HG02938 (cell line): ENCODE measurements at regions not wholly inside any gene's neighbourhood (a gene's known extent, or its start where the extent isn't known, plus 50 kb on each side); places are given as distances from the start of the nearest gene placed in this dataset.
"Not testable (repeated sequence)": the region's sequence is repeated elsewhere in the genome, so short reads cannot be mapped to it uniquely, and the experiment has no call there.

ENCODE experiments used
- ATAC-seq: cut with Tn5 transposase; IDR thresholded peaks from one replicate; pipeline ENCODE4 v1.9.1; 2021; ENCODE audit warnings: mild to moderate bottlenecking, moderate library complexity; ENCODE audit not compliant: unreplicated experiment

DNA sequence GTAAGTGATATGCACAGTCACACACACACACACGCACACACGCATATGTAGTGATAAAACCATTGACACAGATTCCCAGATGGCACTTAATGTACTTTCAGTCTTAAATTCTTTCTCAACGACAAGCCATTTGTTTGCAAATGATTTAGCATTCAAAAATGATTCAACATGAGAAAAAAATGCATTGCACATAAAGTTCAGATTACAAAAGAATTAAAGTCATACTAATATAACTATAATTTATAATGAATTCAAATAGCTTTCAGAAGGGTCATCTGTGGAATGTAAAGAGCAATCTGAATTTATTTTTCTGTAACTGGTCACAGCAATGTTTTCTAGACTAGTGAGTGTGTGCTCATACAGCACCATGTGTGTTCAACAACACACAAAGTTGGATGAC is 521.6 kb upstream of the ZNF337 start:
- ATAC-seq: no peak

DNA sequence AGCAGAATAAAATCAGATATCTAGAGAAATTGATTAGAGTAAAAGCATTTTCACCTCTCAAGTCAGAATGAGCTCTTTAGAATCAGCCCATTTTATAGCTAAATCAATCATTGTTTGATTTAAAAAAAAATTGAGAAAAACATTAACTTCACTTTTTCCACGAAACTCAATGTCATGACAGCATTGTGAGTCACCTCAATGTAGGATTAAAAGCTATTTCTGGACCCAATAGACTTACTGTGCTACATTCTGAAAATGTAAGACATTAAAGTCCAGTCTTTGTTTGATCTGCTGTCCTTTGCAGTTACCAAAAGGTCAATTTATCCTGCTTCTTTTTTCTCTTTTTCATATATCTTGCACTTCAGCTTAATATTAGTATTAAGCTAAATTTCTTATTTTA is 519.4 kb upstream of the ZNF337 start:
- ATAC-seq: no peak

DNA sequence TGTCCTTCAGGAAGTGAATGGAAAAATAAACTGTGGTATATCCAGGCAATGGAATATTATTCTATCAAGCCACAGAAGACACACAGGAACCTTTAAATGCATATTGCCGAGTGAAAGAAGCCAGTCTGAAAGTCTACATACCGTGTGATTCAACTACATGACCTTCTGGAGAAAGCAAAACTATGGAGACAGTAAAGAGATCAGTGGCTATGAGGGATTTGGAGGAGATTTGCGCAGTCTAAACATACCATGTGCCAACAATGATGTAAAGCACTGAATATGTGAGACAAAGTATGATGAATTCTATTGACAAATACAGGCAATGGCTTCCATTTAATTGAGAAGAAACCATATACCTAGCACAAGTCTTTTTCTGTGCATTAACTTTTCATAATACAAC is 518.3 kb upstream of the ZNF337 start:
- no peak for ATAC-seq

DNA sequence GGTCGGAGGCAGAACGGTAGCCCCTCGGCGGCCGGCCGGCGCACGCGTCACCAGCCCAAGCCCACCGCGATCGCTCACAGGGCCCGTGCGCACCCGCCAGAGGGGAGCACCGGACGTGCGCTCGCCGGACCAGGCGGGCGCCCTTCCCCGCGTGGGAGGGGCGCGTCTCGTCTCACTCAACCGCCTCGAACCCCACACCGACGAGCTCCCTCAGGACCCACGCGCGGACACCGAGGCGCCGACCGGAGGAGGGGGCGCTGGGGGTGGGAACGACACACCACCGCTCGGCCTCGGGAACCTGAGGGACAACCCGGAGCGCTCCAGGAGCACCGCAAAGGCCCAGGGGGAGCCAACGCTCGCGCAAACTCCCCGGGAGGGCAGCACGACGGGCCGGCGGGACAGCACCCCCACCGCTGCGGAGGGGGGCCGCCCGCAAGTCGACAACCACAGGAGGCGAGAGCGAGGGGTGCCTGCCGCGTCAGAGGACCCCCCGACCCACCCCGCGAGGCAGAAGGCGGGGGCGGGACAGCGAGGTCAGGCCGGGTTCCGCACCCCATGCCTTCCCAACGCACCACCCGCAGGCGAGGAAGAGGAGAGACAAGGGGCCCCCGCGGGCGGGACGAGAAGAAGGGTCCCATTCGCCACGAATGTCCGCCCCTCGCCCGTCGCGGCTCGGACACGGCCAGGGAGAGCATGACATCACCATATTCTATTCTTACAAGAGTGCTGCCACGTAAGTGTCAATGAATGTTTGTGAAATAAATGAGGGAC is 512.7 kb upstream of the ZNF337 start:
- no peak for ATAC-seq

DNA sequence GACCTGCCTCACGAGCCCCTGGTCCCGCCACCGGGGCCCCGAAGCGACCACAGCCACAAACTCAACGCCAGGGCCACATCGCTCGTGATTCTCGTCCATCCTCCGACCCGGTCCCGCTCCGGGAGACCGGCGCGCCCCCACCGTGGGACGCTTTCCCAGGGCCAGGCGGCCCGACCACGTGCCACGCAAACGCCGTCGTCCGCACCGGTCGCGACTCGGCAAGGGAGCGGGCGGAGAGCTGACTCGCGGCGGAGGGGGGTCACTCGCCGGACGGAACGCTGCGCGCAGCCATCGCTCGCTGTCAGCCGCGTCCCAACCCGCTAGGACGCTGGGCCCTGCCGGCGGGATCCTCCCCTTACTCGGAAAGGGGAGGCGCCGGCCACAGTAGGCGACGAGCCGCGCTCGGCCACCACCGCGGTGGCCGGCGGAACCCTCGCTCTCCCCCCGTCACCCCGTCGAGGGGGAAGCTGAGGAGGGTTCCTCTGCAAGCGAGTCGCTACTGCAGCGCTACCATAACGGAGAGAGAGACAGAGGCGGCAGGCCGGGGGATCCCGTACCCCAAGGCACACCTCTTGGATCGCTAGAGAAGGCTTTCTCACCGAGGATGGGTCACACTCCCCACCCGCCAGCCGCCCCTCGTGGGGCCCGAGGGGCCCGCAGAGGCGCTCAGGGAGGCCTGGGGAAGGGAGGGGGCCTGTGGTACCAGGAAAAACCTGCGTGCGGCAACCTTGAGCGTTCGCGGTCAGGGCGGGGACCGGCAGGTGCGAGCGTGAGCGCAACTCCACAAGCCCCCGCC is 511.8 kb upstream of the ZNF337 start:
- ATAC-seq: no peak

DNA sequence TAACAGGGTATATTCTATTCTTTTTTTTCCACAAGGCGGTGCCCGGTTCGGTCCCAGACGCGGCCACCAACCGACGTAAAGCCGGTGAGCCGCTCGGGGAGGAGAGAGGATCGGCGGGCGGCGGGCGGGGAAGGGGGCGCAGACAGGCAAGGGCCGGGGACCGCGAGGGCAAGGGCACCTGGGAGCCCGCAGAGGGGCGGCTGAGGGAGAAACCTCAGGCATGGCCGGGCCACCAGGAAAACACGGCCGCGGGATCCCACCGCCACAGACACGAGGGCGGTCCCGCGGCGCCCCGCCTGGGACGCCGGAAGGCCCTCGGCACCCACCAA is 511.3 kb upstream of the ZNF337 start:
- not testable (repeated sequence) for ATAC-seq

DNA sequence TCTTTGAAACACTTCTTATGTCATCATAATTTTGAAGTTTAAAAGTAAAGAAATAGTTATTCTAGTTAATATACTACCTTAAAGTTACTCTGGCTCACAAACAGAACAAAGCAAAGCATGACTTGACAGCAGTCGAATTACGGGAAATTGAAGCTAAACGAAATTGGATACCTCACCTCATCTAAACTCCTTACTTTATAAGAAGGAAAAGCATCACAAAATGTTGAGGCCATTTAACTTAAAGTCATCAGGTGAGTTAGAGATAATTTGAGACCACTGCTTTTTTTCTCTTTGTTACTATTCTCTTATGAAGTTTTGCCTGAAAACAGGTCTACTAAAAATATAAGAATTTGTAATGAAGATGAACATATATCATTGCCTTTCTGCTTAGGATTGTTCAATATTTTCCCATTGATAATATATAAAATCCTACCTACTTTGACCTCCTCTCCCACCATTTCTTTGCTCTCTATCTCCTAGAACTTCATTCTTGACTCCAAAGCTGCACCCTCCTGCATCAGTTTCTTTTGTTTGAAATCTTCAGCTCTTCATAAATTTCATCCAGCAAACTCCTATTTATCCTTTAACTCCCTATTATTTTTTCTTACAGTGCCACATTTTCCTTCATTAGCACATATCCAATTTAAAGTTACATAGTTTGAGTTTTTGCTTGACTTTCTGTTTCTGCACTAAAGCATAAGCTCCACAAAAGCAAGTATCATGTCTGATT is 510.7 kb upstream of the ZNF337 start:
- no peak for ATAC-seq

DNA sequence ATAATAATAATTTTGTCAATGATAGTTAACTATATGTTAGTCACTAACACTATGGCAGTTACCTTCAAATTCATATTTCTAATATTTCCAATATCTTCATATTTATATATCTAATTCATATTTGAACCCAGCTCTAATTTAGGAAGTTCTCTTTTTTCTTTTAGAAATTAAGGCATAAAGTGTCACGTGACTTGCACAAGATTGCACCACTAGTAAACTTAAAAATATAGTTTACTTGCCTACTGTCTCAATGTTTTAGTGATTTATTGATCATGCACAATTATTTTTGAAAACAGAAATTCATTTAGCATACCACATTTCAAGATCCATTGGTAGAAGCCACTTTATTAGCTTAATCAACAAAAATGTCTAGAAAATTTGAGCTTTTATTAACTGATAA is 508.7 kb upstream of the ZNF337 start:
- ATAC-seq: no peak

DNA sequence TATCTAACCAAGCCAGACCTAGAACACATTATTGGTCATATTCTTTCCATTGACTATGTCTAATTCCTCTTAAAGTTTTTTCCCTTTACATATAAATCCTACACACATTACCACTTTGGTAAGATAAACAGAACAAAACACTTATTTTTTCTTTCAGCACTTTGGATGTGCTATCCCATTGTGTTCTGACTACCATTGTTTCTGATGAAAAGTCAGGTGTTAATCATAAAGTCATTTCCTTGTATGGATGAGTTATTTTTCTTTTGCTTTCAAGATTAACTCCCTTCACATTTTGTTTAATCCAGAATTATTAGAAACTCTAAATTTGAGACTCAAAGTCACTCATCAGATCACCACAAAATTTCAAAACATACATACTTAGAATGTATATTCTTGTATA is 504.4 kb upstream of the ZNF337 start:
- ATAC-seq: not testable (repeated sequence)

DNA sequence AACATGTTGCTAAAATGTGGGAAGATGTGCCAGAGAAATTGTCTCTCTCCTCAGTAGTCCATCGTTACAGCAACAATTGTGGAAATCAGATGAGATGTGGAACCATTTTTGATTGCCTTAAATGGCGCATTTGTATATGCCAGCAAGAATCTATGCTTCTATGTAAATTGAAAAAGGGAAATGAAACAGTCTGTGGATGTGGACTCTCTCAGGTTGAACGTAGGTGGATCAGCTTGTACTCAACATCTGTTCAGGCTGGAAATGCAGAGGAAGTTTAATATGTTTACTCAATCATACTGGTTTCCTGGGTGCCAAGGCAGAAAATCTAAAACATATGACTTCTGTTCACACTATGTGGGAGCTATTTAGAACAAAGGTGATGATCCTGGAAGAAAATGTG is 490.7 kb upstream of the ZNF337 start:
- not testable (repeated sequence) for ATAC-seq

DNA sequence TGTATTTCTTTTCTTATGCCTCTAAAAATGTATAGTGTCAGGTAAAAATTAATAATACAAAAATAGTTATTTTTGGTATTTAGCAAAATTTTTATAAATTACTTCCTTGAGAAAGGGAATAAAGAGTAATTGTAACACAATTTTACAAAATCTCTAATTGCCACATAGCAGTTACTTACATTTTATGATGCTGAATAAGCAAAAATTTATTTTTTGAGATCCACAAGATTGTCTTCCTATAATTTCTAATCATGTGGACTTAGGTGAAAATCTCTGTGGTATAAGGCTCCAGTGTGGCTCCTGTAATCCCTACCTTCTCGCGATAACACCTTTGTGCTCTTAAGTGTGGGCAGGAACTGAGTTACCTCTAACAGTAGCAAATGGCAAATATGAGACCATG is 487.1 kb upstream of the ZNF337 start:
- not testable (repeated sequence) for ATAC-seq

DNA sequence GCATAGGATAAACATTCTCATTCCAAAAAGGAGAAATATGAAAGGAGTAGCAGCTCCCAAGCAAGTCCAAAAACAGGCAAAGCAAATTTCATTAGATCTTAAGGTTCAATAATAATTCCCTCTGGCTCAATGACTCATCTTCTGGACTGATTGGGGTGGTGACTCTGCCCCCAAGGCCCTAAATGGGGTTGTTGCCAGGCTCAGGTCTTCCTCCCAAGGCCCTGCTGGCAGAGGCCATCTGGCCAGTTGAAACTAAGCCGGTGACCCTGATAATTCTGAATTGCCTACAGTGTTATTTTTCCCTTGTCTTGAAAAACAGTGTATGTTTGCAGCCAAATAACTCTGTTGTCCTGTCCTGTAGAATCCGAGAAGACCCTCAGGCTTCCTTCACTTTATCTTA is 484.7 kb upstream of the ZNF337 start:
- not testable (repeated sequence) for ATAC-seq

DNA sequence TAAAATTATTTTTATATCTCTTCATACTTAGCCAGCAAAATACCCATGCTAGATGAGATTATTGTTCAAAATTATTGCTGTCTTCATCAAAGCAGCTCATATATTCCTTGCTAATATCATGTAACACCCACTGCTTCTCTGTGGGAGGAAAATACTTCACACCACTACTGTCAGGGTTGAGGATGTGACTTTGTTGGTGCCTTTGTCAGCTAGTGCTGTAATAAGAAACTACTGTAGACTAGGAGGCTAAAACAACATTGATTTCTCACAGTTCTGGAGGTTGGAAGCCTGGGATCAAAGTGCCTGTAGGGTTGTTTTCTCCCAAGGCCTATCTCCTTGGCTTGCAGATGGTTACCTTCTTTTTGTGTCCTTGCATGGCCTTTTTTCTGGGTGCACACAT is 475.2 kb upstream of the ZNF337 start:
- ATAC-seq: not testable (repeated sequence)

DNA sequence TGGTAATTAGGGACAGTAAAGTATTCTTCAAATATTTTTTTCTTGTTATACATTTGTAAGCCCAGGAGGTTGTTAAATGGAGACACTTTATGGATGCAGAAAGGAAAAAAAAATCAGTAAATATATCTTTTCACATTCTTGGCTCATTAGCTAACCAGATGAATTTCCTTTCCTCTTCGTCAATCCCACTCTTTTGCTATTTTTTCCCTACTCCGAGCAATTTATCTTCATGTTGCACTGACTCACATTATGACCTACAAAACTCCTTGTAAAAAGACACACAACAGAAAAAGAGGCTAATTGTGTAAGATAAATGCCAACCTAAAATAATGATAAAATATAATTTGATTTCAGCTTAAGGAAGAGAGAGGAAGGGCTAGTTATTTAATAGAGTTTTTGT is 472.9 kb upstream of the ZNF337 start:
- no peak for ATAC-seq

DNA sequence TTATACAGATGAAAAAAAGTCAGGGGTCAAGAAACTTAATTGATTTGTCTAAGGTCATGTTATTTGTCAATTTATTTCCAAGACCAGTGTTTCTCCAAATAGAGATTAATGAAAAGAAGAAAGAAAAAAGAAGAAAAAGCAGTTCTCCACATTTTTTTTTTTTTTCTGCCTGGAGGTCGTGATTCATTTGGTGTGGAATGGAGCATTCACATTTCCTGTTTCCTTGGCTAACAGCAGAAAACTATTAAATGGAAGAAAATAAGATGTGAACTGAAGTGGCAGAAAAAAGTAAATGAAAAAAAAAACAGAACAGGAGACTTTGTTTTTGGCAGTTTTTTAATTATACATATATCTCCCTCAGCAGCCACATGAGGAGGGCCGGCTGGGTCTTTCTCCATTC is 470.8 kb upstream of the ZNF337 start:
- ATAC-seq: no peak

DNA sequence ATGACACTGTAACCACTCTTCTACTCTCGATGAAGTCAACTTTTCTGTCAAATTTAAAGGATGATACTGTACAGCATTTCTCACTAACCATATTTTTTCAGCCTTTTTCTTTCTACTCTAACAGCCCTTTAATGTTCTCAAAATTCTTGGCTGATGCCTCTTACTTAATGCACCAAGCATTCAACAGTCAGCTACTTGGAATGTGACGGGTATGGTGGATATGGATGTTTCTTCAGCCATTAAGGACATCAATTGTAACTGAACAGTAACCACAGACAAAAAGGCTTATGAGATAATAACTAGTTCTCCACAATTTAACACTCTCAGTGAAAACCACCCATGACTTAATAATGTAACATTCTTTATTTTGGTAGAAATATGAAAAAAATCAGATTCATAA is 467.2 kb upstream of the ZNF337 start:
- no peak for ATAC-seq

DNA sequence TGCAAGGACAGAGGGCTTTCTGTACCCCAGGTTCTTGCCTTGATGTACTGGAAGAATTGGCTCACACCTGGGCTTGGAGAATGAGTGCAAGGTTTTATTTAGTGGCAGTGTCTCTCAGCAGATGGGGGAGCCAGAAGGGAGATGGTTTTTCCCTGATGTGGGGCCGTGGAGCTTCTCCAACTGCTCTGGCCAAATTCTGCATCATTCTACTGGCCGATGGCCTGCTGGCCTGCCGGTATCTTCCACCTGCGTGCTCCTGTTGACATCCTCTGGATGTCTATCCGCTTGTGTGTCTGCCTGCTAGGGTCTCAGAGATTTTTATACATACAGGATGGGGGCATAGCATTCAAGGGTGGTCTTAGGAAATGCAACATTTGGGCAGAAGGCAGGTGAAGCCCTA is 466.5 kb upstream of the ZNF337 start:
- not testable (repeated sequence) for ATAC-seq

DNA sequence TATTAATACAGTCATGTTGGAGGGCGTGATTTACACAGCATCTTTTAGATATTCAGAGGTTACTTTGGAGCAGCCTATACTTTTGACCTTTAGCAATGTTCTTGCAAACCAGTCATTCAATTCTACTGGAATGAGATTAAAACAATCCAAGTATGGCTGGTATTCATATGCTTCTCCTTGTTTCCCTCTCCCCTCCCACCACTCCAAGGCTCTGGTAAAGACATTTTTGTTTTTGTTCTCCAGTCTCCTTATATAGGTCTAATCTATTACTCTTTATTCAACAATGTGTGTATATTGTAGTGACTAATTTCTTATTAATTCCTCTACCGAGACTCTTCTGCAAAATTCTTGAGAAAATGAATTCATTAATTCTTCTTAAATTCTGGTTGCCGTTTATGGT is 465.1 kb upstream of the ZNF337 start:
- not testable (repeated sequence) for ATAC-seq

DNA sequence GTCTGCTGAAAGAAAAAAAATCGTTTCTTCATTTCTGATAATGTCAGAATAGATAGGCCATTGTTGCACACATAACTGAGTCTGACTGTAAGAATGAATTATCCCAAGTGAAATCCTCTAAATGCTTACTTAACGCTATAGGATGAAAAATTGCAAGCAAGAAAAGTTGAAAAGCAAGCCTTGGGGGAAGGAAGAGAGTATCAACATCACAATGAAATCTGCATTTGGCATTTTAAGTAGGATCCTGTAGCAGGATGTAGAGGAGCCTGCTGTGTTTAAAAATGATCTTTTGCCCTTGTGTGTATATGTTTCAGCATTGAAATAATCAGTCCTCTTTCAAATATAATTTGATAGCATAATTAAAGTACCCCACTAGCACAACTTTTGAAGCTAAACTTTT is 464.3 kb upstream of the ZNF337 start:
- not testable (repeated sequence) for ATAC-seq

DNA sequence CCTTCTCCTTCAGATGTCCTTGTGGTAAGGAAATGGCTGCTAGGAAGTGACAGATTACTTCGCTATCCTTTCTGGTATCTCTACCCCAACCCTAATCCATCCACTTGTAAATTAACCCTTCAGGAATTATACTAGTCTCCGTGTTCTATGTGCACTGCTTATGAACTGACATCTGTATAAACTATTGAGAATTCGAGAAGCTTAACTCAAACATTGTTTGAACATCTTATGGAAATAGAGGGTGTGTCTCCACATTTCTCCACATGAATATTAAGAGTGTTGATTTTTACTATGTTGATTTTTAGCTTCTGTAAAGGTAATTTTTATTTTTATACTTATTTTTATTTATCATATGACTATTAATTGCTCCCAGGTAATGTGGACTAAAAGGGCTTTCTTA is 457.6 kb upstream of the ZNF337 start:
- ATAC-seq: no peak

DNA sequence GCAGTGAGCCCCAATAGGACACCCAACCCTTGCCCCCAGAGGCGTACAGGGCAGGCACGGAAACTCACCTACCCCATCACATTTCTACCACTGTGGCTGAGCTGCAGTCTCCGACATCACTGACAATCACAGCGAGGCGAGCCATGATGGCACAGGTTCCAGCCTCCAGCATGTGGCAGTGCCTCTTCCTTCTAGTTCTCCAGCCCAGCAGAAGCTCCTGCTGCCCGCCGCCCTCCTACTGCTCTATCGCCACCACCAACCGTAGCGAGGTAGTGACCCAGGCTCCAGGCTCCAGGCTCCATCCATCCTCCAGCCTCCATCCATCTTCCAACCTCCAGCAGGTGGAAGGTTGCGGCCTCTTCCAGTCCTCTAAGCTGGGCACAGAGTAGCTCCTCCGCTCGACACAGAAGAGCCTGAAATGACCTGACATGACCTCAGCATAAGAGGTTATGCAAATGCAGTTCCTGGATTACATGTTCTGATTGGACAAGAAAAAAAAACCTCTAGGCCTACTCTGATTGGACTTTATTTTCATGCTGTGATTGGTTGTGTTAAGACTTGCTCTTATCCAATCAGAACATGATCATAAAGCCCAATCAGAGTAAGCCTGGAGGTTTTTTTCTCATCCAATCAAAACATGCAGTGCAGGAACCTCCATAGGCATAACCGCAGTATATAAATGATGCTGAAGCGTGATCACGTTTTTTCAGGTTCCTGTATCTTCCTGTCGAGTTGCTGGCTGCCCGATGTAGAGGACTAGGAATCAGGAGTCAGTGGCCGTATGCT is 438.9 kb upstream of the ZNF337 start:
- ATAC-seq: no peak
